HEK293 (cell line): ENCODE measurements at regions not wholly inside any gene's neighbourhood (a gene's known extent, or its start where the extent isn't known, plus 50 kb on each side); places are given as distances from the start of the nearest gene placed in this dataset.

Experiments used
- CTCF ChIA-PET: fragments of 350-600 bp; formaldehyde crosslinking; extraction: SDS; loops from one replicate; lab custom pipeline; 2021; ENCODE audit warnings: antibody characterized with exemption; lab: Yijun Ruan, JAX
- POLR2A ChIA-PET: fragments of 300-600 bp; formaldehyde crosslinking; extraction: SDS; loops from one replicate; lab custom pipeline; 2020; ENCODE audit warnings: antibody characterized with exemption, inconsistent platforms; lab: Yijun Ruan, JAX
- H3K27ac ChIP-seq: fragments of 200-500 bp; sonication (Bioruptor generic); 2 replicates; pipeline ENCODE4 v1.5.1; 2014; ENCODE audit warnings: low read depth, low read length, control low read depth, inconsistent platforms; ENCODE audit errors: extremely low read depth
- H3K36me3 ChIP-seq, 2 experiments: fragments of 200-500 bp in 1 of 2; sonication (Bioruptor generic) in 1 of 2; 1 replicate in 1 of 2; 2 replicates in 1 of 2; pipeline ENCODE4 v1.5.1; 2014 to 2017; ENCODE audit warnings: inconsistent platforms in 2 of 2, low read length in 2 of 2; ENCODE audit not compliant: control insufficient read depth in 2 of 2, insufficient read depth in 1 of 2
- H3K4me1 ChIP-seq: fragments of 200-500 bp; sonication (Bioruptor generic); 2 replicates; pipeline ENCODE4 v1.5.1; 2014; ENCODE audit warnings: mild to moderate bottlenecking, low read length, inconsistent platforms; ENCODE audit not compliant: control insufficient read depth, insufficient read depth
- H3K4me3 ChIP-seq: 2 replicates; pipeline ENCODE4 v1.5.1; 2011; ENCODE audit warnings: low read depth, mild to moderate bottlenecking, control low read depth, low read length, moderate library complexity
- H3K9me3 ChIP-seq: fragments of 200-500 bp; sonication (Bioruptor generic); 2 replicates; pipeline ENCODE4 v1.5.1; 2014; ENCODE audit warnings: low read depth, low read length, inconsistent platforms; ENCODE audit not compliant: control insufficient read depth, insufficient read depth
- IKZF3 ChIP-seq: fragments of 450-650 bp; IDR thresholded peaks from 2 replicates; pipeline ENCODE4 v1.5.0; 2018; ENCODE audit warnings: missing biosample characterization, mild to moderate bottlenecking, missing genetic modification characterization, moderate library complexity
- KLF9 ChIP-seq: fragments of 450-650 bp; formaldehyde crosslinking; IDR thresholded peaks from 2 replicates; pipeline ENCODE4 v1.5.1; 2016; ENCODE audit warnings: missing biosample characterization, missing genetic modification characterization, low read depth
- SALL2 ChIP-seq: fragments of 450-650 bp; formaldehyde crosslinking; IDR thresholded peaks from 2 replicates; pipeline ENCODE4 v1.5.0; 2017; ENCODE audit warnings: missing biosample characterization, mild to moderate bottlenecking, missing genetic modification characterization, borderline replicate concordance
- SP3 ChIP-seq: fragments of 450-650 bp; formaldehyde crosslinking; IDR thresholded peaks from 2 replicates; pipeline ENCODE4 v1.5.1; 2016; ENCODE audit warnings: missing biosample characterization, missing genetic modification characterization
- WT1 ChIP-seq: fragments of 450-650 bp; formaldehyde crosslinking; IDR thresholded peaks from 2 replicates; pipeline ENCODE4 v1.5.1; 2016; ENCODE audit warnings: missing biosample characterization, missing genetic modification characterization
- ZBTB11 ChIP-seq: fragments of 450-650 bp; formaldehyde crosslinking; conservative IDR thresholded peaks from 2 replicates; pipeline ENCODE4 v1.5.1; 2016; ENCODE audit warnings: low read depth, missing biosample characterization, missing genetic modification characterization
- ZBTB48 ChIP-seq: fragments of 450-650 bp; formaldehyde crosslinking; IDR thresholded peaks from 2 replicates; pipeline ENCODE4 v1.5.1; 2016; ENCODE audit warnings: missing biosample characterization, missing genetic modification characterization
- ZFP37 ChIP-seq: fragments of 450-650 bp; formaldehyde crosslinking; IDR thresholded peaks from 2 replicates; pipeline ENCODE4 v1.5.1; 2016; ENCODE audit warnings: missing biosample characterization, missing genetic modification characterization
- ZNF121 ChIP-seq: fragments of 450-650 bp; formaldehyde crosslinking; IDR thresholded peaks from 2 replicates; pipeline ENCODE4 v1.5.1; 2016; ENCODE audit warnings: missing biosample characterization, missing genetic modification characterization
- ZNF324 ChIP-seq: fragments of 450-650 bp; formaldehyde crosslinking; IDR thresholded peaks from 2 replicates; pipeline ENCODE4 v1.5.1; 2016; ENCODE audit warnings: missing biosample characterization, missing genetic modification characterization
- ZNF518A ChIP-seq: fragments of 450-650 bp; formaldehyde crosslinking; conservative IDR thresholded peaks from 2 replicates; pipeline ENCODE4 v1.5.1; 2016; ENCODE audit warnings: low read depth, missing biosample characterization, missing genetic modification characterization
- ZNF561 ChIP-seq: fragments of 450-650 bp; IDR thresholded peaks from 2 replicates; pipeline ENCODE4 v1.5.1; 2018; ENCODE audit warnings: missing biosample characterization, missing genetic modification characterization, borderline replicate concordance
- ZNF600 ChIP-seq: fragments of 450-650 bp; formaldehyde crosslinking; IDR thresholded peaks from 2 replicates; pipeline ENCODE4 v1.5.1; 2016; ENCODE audit warnings: missing biosample characterization, missing genetic modification characterization
- ZNF623 ChIP-seq: fragments of 450-650 bp; formaldehyde crosslinking; IDR thresholded peaks from 2 replicates; pipeline ENCODE4 v1.5.1; 2016; ENCODE audit warnings: missing biosample characterization, missing genetic modification characterization
- ZNF629 ChIP-seq: fragments of 450-650 bp; formaldehyde crosslinking; IDR thresholded peaks from 2 replicates; pipeline ENCODE4 v1.5.1; 2017; ENCODE audit warnings: missing biosample characterization, missing genetic modification characterization
- ZNF639 ChIP-seq: fragments of 450-650 bp; formaldehyde crosslinking; IDR thresholded peaks from 2 replicates; pipeline ENCODE4 v1.5.1; 2016; ENCODE audit warnings: missing biosample characterization, missing genetic modification characterization
- ZSCAN30 ChIP-seq: fragments of 450-650 bp; IDR thresholded peaks from 2 replicates; pipeline ENCODE4 v1.5.1; 2018; ENCODE audit warnings: missing biosample characterization, mild to moderate bottlenecking, missing genetic modification characterization, moderate library complexity
- ZXDB ChIP-seq: fragments of 450-650 bp; formaldehyde crosslinking; IDR thresholded peaks from 2 replicates; pipeline ENCODE4 v1.5.1; 2016; ENCODE audit warnings: missing biosample characterization, missing genetic modification characterization
- TF ChIP-seq, protein P1 (sequence below): fragments of 450-650 bp; formaldehyde crosslinking; IDR thresholded peaks from 2 replicates; pipeline ENCODE4 v1.5.1; 2016; ENCODE audit warnings: missing biosample characterization, missing genetic modification characterization, low read depth
- TF ChIP-seq, protein P2 (sequence below): fragments of 450-650 bp; formaldehyde crosslinking; IDR thresholded peaks from 2 replicates; pipeline ENCODE4 v1.5.1; 2016; ENCODE audit warnings: missing biosample characterization, missing genetic modification characterization, borderline replicate concordance

DNA sequence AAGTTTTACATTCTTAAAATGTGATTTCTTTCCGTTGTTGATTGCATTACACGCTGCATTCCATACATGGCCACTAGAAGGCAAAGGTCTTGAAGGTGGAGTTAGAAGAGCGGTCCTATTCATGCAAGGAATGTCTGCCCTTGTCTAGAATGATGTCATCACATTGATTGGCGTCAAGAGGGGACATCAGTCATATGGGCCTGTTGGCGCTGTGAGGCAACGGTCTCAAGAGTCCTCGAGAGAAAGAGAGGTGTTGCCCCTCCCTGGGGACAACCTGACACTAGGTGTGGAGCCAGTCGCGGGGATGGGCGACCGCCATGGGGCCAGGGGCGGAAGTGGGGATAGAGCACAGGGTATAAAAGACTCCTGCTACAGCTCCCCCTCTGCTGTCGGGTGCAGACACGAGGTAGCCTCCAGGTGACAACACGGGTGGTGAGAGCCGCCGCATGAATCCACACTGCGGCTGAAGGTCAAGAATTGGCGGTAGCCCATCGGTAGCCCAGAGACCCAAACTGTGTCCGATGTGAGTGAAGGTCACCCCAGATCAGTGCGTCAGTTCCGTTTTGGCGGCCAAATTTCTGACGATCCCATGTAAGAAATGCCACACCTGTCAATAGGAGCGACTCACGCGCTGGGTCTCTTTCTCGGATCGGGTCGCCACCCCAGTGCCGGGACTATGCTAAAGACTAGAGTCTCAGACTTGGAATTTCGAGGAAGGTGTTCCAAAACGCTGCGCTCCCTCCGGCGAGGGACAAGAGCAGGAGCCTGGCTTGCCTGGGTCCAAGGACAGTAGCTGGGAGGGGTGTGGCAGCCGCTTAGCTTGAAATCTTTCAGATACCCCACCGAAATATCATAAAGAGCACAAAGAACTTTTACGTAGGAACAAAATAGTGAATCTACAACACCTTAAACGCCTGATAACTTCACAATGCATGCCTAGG, 93.2 kb upstream of the ZNF184 start:
- CTCF ChIA-PET = interaction anchor here (0.6 to 1.0 kb wide), 4 partner anchors 9 to 210 kb away, joined by 3 to 5 read pairs (median 3); no protein-coding TSS in a partner anchor
- TF ChIP-seq ZNF518A (tag by site-specific recombination) (0 out of 2 replicates have a peak, but pooled peaks have one; percentile 27), ZNF561 (tag by site-specific recombination) (0 out of 2 replicates have a peak, but pooled peaks have one; percentile 28), ZBTB48 (tag by site-specific recombination) (no peak), ZFP37 (tag by site-specific recombination) (0 out of 2 replicates have a peak, but pooled peaks have one; percentile 78), SALL2 (tag by site-specific recombination) (no peak), ZBTB11 (no peak; the same call in 1 of the 2 replicates), ZNF324 (0 out of 2 replicates have a peak, but pooled peaks have one; percentile 18), ZNF623 (tag by site-specific recombination) (no peak), ZSCAN30 (tag by site-specific recombination) (peak; percentile 44; the same call in 1 of the 2 replicates), SP3 (tag by site-specific recombination) (peak; percentile 39; the same call in 1 of the 2 replicates), KLF9 (tag by site-specific recombination) (peak; percentile 45), IKZF3 (tag by site-specific recombination) (no peak), ZNF600 (peak; percentile 22; the same call in 1 of the 2 replicates), ZXDB (tag by site-specific recombination) (peak; percentile 89), ZNF639 (tag by site-specific recombination) (peak; percentile 42), ZNF629 (tag by site-specific recombination) (peak; percentile 98), ZNF121 (no peak), WT1 (tag by site-specific recombination) (peak; percentile 56)
- TF ChIP-seq, protein P1, sequence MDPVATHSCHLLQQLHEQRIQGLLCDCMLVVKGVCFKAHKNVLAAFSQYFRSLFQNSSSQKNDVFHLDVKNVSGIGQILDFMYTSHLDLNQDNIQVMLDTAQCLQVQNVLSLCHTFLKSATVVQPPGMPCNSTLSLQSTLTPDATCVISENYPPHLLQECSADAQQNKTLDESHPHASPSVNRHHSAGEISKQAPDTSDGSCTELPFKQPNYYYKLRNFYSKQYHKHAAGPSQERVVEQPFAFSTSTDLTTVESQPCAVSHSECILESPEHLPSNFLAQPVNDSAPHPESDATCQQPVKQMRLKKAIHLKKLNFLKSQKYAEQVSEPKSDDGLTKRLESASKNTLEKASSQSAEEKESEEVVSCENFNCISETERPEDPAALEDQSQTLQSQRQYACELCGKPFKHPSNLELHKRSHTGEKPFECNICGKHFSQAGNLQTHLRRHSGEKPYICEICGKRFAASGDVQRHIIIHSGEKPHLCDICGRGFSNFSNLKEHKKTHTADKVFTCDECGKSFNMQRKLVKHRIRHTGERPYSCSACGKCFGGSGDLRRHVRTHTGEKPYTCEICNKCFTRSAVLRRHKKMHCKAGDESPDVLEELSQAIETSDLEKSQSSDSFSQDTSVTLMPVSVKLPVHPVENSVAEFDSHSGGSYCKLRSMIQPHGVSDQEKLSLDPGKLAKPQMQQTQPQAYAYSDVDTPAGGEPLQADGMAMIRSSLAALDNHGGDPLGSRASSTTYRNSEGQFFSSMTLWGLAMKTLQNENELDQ (tag by site-specific recombination) = no peak
- TF ChIP-seq, protein P2, sequence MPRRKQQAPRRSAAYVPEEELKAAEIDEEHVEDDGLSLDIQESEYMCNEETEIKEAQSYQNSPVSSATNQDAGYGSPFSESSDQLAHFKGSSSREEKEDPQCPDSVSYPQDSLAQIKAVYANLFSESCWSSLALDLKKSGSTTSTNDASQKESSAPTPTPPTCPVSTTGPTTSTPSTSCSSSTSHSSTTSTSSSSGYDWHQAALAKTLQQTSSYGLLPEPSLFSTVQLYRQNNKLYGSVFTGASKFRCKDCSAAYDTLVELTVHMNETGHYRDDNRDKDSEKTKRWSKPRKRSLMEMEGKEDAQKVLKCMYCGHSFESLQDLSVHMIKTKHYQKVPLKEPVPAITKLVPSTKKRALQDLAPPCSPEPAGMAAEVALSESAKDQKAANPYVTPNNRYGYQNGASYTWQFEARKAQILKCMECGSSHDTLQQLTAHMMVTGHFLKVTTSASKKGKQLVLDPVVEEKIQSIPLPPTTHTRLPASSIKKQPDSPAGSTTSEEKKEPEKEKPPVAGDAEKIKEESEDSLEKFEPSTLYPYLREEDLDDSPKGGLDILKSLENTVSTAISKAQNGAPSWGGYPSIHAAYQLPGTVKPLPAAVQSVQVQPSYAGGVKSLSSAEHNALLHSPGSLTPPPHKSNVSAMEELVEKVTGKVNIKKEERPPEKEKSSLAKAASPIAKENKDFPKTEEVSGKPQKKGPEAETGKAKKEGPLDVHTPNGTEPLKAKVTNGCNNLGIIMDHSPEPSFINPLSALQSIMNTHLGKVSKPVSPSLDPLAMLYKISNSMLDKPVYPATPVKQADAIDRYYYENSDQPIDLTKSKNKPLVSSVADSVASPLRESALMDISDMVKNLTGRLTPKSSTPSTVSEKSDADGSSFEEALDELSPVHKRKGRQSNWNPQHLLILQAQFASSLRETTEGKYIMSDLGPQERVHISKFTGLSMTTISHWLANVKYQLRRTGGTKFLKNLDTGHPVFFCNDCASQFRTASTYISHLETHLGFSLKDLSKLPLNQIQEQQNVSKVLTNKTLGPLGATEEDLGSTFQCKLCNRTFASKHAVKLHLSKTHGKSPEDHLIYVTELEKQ (tag by site-specific recombination) = peak; percentile 91; the same call in 1 of the 2 replicates

More for the DNA sequence above, 93.2 kb upstream of the ZNF184 start:
- H3K27ac ChIP-seq = no peak overlapping the region
- no peaks in the 10 kb centered on the region for H3K36me3 ChIP-seq
- H3K4me1 ChIP-seq = no peaks in the 10 kb centered on the region
- no peaks in the 10 kb centered on the region for H3K9me3 ChIP-seq
- POLR2A ChIA-PET = no interaction called here
- H3K4me3 ChIP-seq = no peak overlapping the region
